Neural crest cell (in vitro differentiated cells): ENCODE measurements at regions not wholly inside any gene's neighbourhood (a gene's known extent, or its start where the extent isn't known, plus 50 kb on each side); places are given as distances from the start of the nearest gene placed in this dataset.
"Not testable (repeated sequence)": the region's sequence is repeated elsewhere in the genome, so short reads cannot be mapped to it uniquely, and the experiment has no call there.

ENCODE experiments used
- DNase-seq: peaks from one replicate; pipeline ENCODE4 v3.0.0; 2021; ENCODE audit warnings: low read depth, mixed read lengths, low spot score
- H3K27ac Mint-ChIP-seq: one replicate; pipeline ENCODE4 v1.8.0; 2021; ENCODE audit warnings: mild to moderate bottlenecking, mixed read lengths; ENCODE audit not compliant: unreplicated experiment
- H3K27me3 Mint-ChIP-seq: 2 replicates; pipeline ENCODE4 v1.8.0; 2021; ENCODE audit warnings: low read depth, mild to moderate bottlenecking, mixed read lengths
- H3K36me3 Mint-ChIP-seq: 2 replicates; pipeline ENCODE4 v1.8.0; 2021; ENCODE audit warnings: low read depth, mild to moderate bottlenecking, mixed read lengths
- H3K4me1 Mint-ChIP-seq: 2 replicates; pipeline ENCODE4 v1.8.0; 2021; ENCODE audit warnings: mixed read lengths
- H3K4me3 Mint-ChIP-seq: one replicate; pipeline ENCODE4 v1.8.0; 2021; ENCODE audit warnings: mild to moderate bottlenecking, mixed read lengths
- H3K9me3 Mint-ChIP-seq: 2 replicates; pipeline ENCODE4 v1.8.0; 2021; ENCODE audit warnings: mixed read lengths
- TF ChIP-seq, protein P1 (sequence below): fragments of 200-600 bp; sonication (generic); conservative IDR thresholded peaks from 2 replicates; pipeline ENCODE4 v1.5.0; 2021; ENCODE audit warnings: antibody characterized with exemption, mild to moderate bottlenecking

DNA sequence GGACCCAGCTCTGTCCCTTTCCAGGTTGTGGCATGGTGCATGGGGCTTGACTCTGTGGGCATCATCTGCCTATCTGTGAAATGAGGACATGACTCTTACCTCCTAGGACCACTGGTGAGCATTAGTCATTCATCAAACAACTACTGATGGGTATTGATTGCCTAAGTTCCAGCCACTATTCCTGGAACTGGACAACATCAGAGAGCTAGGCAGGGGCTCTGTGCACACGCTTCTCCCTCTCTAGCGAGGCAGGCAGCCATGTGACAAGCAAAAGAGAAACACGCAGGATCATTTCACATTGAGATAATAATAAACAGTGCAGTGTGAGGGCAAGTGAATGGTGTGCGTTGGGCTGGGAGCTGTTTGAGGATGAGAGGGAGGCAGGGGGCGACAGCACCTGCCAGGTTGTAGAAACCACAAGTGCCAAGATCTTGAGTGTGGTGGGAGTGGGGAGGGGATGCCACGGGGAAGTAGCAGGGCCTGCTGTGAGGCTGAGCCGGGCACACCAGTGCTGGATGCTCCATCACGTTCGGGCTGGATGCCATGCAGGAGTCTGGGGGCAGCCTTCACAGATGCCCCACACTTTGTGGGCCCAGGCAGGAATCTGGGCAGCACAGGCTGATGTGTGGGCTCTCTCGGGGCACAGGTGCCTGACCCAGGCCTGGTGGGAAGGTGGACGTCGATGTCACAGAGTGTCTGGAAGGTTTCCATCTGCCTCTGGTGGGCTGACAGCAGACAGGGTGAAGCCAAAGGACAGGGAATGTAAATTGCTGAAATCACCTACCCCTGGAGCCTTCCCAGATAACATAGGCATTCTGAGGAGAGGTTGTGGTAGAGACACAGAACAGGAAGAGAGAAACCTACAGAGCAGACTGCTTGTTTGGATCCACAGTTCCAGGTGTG lies 405.5 kb downstream of the RPS24 start:
- Mint-ChIP-seq H3K9me3 (no peaks in the 10 kb centered on the region), H3K4me1 (peaks cover 40% of the 10 kb centered on the region), H3K36me3 (no peaks in the 10 kb centered on the region), H3K4me3 (no peak overlapping the region), H3K27ac (no peak overlapping the region), H3K27me3 (no peaks in the 10 kb centered on the region)
- no peak for DNase-seq
- TF ChIP-seq, protein P1, sequence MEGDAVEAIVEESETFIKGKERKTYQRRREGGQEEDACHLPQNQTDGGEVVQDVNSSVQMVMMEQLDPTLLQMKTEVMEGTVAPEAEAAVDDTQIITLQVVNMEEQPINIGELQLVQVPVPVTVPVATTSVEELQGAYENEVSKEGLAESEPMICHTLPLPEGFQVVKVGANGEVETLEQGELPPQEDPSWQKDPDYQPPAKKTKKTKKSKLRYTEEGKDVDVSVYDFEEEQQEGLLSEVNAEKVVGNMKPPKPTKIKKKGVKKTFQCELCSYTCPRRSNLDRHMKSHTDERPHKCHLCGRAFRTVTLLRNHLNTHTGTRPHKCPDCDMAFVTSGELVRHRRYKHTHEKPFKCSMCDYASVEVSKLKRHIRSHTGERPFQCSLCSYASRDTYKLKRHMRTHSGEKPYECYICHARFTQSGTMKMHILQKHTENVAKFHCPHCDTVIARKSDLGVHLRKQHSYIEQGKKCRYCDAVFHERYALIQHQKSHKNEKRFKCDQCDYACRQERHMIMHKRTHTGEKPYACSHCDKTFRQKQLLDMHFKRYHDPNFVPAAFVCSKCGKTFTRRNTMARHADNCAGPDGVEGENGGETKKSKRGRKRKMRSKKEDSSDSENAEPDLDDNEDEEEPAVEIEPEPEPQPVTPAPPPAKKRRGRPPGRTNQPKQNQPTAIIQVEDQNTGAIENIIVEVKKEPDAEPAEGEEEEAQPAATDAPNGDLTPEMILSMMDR, result no peak

DNA sequence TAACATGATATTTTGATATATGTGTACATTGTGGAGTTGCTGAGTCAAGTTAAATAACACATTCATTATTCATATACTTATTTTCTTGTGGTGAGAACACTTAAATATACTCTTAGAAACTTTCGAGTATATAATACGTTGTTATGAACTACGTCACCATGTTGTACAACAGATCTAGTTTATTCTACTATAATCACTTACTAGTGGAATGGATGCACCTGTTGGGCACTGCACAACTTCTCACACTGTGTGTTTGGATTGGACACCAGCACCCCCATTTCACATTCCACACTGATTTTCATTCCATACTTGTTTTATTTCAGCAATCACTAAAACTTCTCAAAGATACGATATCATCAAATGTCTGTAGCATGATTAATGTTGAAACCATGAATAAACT lies 407.3 kb downstream of the RPS24 start:
- Mint-ChIP-seq H3K4me3 (no peak overlapping the region), H3K27ac (no peak overlapping the region), H3K27me3 (no peaks in the 10 kb centered on the region), H3K4me1 (peaks cover 24% of the 10 kb centered on the region), H3K9me3 (no peaks in the 10 kb centered on the region), H3K36me3 (no peaks in the 10 kb centered on the region)
- TF ChIP-seq, protein P1, result no peak
- no peak for DNase-seq

DNA sequence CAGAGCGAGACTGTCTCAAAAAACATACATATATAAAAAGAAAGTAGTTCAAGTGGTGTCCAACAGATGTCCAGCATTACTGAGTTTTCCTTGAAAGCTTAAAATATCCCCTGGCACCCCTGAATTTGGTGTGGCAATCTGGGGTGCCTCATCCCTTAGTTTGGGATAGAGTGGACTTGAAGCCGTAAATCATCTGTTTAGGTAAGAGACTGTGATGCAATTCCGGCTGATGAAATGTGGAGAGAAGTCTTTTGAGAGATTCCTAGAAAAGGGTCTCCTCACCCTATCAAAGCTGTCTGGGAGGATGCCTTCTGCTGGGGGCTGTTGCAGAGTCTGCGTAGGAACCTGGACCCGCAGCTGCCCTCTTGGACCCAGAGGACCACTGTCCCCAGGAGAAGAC lies 408.0 kb downstream of the RPS24 start:
- Mint-ChIP-seq H3K9me3 (no peaks in the 10 kb centered on the region), H3K27ac (no peak overlapping the region), H3K4me3 (no peak overlapping the region), H3K27me3 (no peaks in the 10 kb centered on the region), H3K4me1 (peaks cover 17% of the 10 kb centered on the region), H3K36me3 (no peaks in the 10 kb centered on the region)
- TF ChIP-seq, protein P1, result no peak
- DNase-seq, result no peak

DNA sequence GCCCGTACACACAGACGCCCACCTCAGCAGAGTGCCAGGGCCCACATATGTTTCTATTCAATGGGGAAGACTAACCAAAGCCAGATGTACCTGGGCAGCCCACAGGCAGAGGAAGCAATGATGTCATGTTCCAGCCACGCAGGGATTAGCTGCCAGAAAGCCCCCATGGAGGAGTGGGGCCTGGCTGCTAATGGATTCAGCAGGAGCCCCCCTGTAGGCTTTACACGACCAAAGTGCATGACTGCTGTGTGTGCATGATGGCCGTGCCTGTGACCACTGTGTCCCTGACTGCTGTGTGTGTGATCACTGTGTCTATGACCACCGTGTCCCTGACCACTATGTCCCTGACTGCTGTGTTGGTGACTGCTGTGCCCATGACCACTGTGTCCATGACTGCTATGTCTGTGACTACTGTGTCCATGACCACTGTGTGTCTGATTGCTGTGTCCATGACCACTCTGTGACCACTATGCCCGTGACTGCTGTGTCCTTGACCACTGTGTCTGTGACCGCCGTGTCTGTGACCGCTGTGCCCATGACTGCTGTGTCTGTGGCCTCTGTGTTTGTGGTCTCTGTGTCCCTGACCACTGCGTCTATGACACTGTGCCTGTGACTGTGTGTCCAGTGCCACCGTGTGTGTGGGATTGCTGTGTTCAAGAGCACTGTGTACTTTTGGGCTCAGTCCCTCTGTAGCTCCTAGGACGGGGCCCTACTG lies 409.3 kb downstream of the RPS24 start:
- DNase-seq, result no peak
- H3K27ac Mint-ChIP-seq, result peak overlapping the region; percentile 62
- no peaks in the 10 kb centered on the region for H3K9me3 Mint-ChIP-seq
- no peak overlapping the region for H3K4me3 Mint-ChIP-seq
- no peaks in the 10 kb centered on the region for H3K27me3 Mint-ChIP-seq
- H3K4me1 Mint-ChIP-seq, result peaks cover 17% of the 10 kb centered on the region
- TF ChIP-seq, protein P1, result no peak
- no peaks in the 10 kb centered on the region for H3K36me3 Mint-ChIP-seq

DNA sequence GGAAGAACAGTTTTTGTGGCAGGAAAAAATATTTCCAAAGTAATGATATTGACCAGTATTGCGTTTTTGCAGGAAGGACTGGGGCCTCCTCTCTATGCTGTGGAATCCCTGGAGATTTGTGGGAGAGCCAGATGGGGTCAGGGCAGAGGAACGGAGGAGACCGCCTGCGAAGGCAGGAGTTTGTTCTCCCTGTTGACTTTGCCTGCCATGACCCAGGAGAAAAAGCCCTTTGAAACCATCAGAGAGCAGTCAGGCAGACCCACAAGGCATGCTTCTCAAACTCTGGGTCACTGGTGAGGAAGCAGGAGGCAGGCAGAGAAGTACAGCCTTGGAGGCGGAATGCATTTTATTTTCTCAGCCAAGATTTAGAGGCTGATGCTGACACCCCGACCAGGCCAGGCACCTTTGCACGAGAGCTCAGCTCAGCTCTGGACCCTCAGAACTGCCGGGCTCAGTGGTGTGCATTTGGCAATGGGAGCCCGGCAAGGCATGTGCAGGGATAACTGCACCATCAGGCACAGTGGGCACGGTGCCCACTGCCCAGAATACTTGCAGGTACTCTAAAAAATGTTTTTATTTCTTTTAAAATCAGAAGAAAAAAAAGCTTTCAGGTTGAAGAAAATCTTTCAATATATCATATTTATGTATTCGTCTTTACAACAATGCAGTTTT lies 410.4 kb downstream of the RPS24 start:
- no peak overlapping the region for H3K27ac Mint-ChIP-seq
- no peaks in the 10 kb centered on the region for H3K9me3 Mint-ChIP-seq
- H3K36me3 Mint-ChIP-seq, result no peaks in the 10 kb centered on the region
- TF ChIP-seq, protein P1, result no peak
- no peak for DNase-seq
- no peak overlapping the region for H3K4me3 Mint-ChIP-seq
- H3K27me3 Mint-ChIP-seq, result no peaks in the 10 kb centered on the region
- H3K4me1 Mint-ChIP-seq, result peaks cover 17% of the 10 kb centered on the region

DNA sequence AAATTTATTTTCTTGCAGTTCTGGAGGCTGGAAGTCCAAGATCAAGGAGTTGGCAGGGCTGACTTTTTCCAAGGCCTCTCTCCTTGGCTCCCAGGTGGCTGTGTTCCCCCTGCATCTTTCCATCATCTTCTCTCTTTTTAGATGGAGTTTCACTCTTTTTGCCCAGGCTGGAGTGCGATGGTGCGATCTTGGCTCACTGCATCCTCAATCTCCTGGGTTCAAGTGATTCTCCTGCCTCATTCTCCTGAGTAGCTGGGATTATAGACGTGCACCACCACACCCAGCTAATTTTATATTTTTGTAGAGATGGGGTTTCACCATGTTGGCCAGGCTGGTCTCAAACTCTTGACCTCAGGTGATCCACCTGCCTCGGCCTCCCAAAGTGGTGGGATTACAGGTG lies 411.1 kb downstream of the RPS24 start:
- H3K9me3 Mint-ChIP-seq, DNase-seq, H3K27me3 Mint-ChIP-seq, H3K36me3 Mint-ChIP-seq, H3K4me3 Mint-ChIP-seq, H3K27ac Mint-ChIP-seq: not testable (repeated sequence)
- peaks cover 19% of the 10 kb centered on the region for H3K4me1 Mint-ChIP-seq
